ENCODE measurements at regions not wholly inside any gene's neighbourhood (a gene's known extent, or its start where the extent isn't known, plus 50 kb on each side); places are given as distances from the start of the nearest gene placed in this dataset.
"Not testable (repeated sequence)": the region's sequence is repeated elsewhere in the genome, so short reads cannot be mapped to it uniquely, and the experiment has no call there.

- WGBS, 2 donors: 28 to 30% methylated on average over 9 of the region's 9 CpGs
- intact Hi-C loops (cut with DNase I): no loop called here
Measured at GRCh38 chr6:27161946-27162603, 85.4 kb upstream of the PRSS16 start.

GRCh38 chr6:27163834-27164233 is 83.7 kb upstream of the PRSS16 start:
- no peak overlapping the region for H3K4me3 ChIP-seq (replicated peaks in 1 of 3)
- H3K4me1 ChIP-seq: no peaks in the 10 kb centered on the region
- DNase-seq: no peak
- no peak for TF ChIP-seq POLR2A (IDR thresholded peaks at IDR 0.05)
- no peak for TF ChIP-seq CTCF (IDR thresholded peaks at IDR 0.05)
- H3K27me3 ChIP-seq: no peaks in the 10 kb centered on the region
- H3K27ac ChIP-seq: no peak overlapping the region
- no peaks in the 10 kb centered on the region for H3K9me3 ChIP-seq
- intact Hi-C loops (cut with DNase I): no loop called here
- no peaks in the 10 kb centered on the region for H3K36me3 ChIP-seq

More at GRCh38 chr6:27161946-27162603, 85.4 kb upstream of the PRSS16 start:
- no peak overlapping the region for H3K27ac ChIP-seq
- TF ChIP-seq POLR2A (IDR thresholded peaks at IDR 0.05): no peak
- TF ChIP-seq CTCF (IDR thresholded peaks at IDR 0.05): peak in 5 of 6 experiments; percentile 59 to 77 (median 71)
- H3K4me3 ChIP-seq (replicated peaks in 1 of 3): no peak overlapping the region
- no peaks in the 10 kb centered on the region for H3K4me1 ChIP-seq
- no peaks in the 10 kb centered on the region for H3K36me3 ChIP-seq
- H3K27me3 ChIP-seq: no peaks in the 10 kb centered on the region
- H3K9me3 ChIP-seq: no peaks in the 10 kb centered on the region
- no peak for DNase-seq

GRCh38 chr6:27168108-27168507 is 79.4 kb upstream of the PRSS16 start:
- intact Hi-C loops (cut with DNase I): no loop called here
- Histone ChIP-seq H3K27ac (no peak overlapping the region), H3K9me3 (no peaks in the 10 kb centered on the region), H3K4me3 (replicated peaks in 1 of 3) (no peak overlapping the region), H3K4me1 (no peaks in the 10 kb centered on the region), H3K27me3 (no peaks in the 10 kb centered on the region), H3K36me3 (no peaks in the 10 kb centered on the region)
- no peak for DNase-seq
- 51 to 60% methylated on average over 2 of the region's 2 CpGs for WGBS, 2 donors
- no peak for TF ChIP-seq POLR2A (IDR thresholded peaks at IDR 0.05)
- no peak for TF ChIP-seq CTCF (IDR thresholded peaks at IDR 0.05)

GRCh38 chr6:27168586-27169443 is 78.7 kb upstream of the PRSS16 start:
- DNase-seq: no peak
- no peak overlapping the region for H3K4me3 ChIP-seq (replicated peaks in 1 of 3)
- no peak overlapping the region for H3K27ac ChIP-seq
- H3K9me3 ChIP-seq: no peaks in the 10 kb centered on the region
- H3K27me3 ChIP-seq: no peaks in the 10 kb centered on the region
- WGBS, 2 donors: 68 to 69% methylated on average over 5 of the region's 5 CpGs
- H3K4me1 ChIP-seq: no peaks in the 10 kb centered on the region
- intact Hi-C loops (cut with DNase I): no loop called here
- no peak for TF ChIP-seq CTCF (IDR thresholded peaks at IDR 0.05)
- TF ChIP-seq POLR2A (IDR thresholded peaks at IDR 0.05): no peak
- H3K36me3 ChIP-seq: no peaks in the 10 kb centered on the region

- not testable (repeated sequence) for H3K4me3 ChIP-seq (replicated peaks in 1 of 3); H3K36me3 ChIP-seq; DNase-seq; H3K9me3 ChIP-seq; H3K4me1 ChIP-seq; H3K27me3 ChIP-seq; H3K27ac ChIP-seq
- intact Hi-C loops (cut with DNase I): loop anchor here (10.0 kb wide), 1 partner anchor 722 kb away; a partner anchor contains a TSS
- 89% methylated on average over 19 of the region's 19 CpGs for WGBS, 2 donors
Measured at GRCh38 chr6:27172524-27173231, 74.8 kb upstream of the PRSS16 start.

GRCh38 chr6:27173232-27173601 is 74.3 kb upstream of the PRSS16 start:
- H3K27ac ChIP-seq; H3K4me3 ChIP-seq (replicated peaks in 1 of 3); H3K36me3 ChIP-seq; H3K4me1 ChIP-seq; H3K27me3 ChIP-seq; DNase-seq; H3K9me3 ChIP-seq: not testable (repeated sequence)
- 83 to 85% methylated on average over 8 of the region's 8 CpGs for WGBS, 2 donors
- intact Hi-C loops (cut with DNase I): loop anchor here (10.0 kb wide), 1 partner anchor 722 kb away; a partner anchor contains a TSS

Data from thyroid gland (tissue), 4 donors.